ENCODE measurements at regions not wholly inside any gene's neighbourhood (a gene's known extent, or its start where the extent isn't known, plus 50 kb on each side); places are given as distances from the start of the nearest gene placed in this dataset.

GRCh38 chr12:23434154-23434553 is 515.3 kb downstream of the SOX5 start:
- H3K9me3 ChIP-seq = peaks cover 0 to 3% of the 10 kb centered on the region in 2 donors
- H3K27me3 ChIP-seq = no peaks in the 10 kb centered on the region
- ATAC-seq = no peak
- intact Hi-C loops (cut with DNase I) = no loop called here
- no peak overlapping the region for H3K4me3 ChIP-seq
- no peak for TF ChIP-seq CTCF (IDR thresholded peaks at IDR 0.05)
- DNase-seq = no peak
- H3K27ac ChIP-seq = no peak overlapping the region
- H3K36me3 ChIP-seq = no peaks in the 10 kb centered on the region
- H3K4me1 ChIP-seq = no peaks in the 10 kb centered on the region

GRCh38 chr12:23446746-23447145 is 502.7 kb downstream of the SOX5 start:
- peaks cover 0 to 2% of the 10 kb centered on the region in 2 donors for H3K9me3 ChIP-seq
- DNase-seq (no peak), ATAC-seq (no peak)
- no peaks in the 10 kb centered on the region for H3K27me3 ChIP-seq
- H3K27ac ChIP-seq = no peak overlapping the region
- TF ChIP-seq CTCF (IDR thresholded peaks at IDR 0.05) = no peak
- no peaks in the 10 kb centered on the region for H3K36me3 ChIP-seq
- no peak overlapping the region for H3K4me3 ChIP-seq
- H3K4me1 ChIP-seq = no peaks in the 10 kb centered on the region
- intact Hi-C loops (cut with DNase I) = no loop called here

GRCh38 chr12:23450810-23451209 is 498.7 kb downstream of the SOX5 start:
- H3K4me3 ChIP-seq = no peak overlapping the region
- H3K9me3 ChIP-seq = peaks cover 0 to 4% of the 10 kb centered on the region in 2 donors
- H3K36me3 ChIP-seq = no peaks in the 10 kb centered on the region
- no peak overlapping the region for H3K27ac ChIP-seq
- no peaks in the 10 kb centered on the region for H3K4me1 ChIP-seq
- ATAC-seq (no peak), DNase-seq (no peak)
- H3K27me3 ChIP-seq = no peaks in the 10 kb centered on the region
- no peak for TF ChIP-seq CTCF (IDR thresholded peaks at IDR 0.05)
- intact Hi-C loops (cut with DNase I) = no loop called here

- H3K4me3 ChIP-seq = no peak overlapping the region
- intact Hi-C loops (cut with DNase I) = no loop called here
- H3K9me3 ChIP-seq = peaks cover 0 to 4% of the 10 kb centered on the region in 2 donors
- H3K27ac ChIP-seq = no peak overlapping the region
- no peaks in the 10 kb centered on the region for H3K27me3 ChIP-seq
- no peak for DNase-seq
- TF ChIP-seq CTCF (IDR thresholded peaks at IDR 0.05) = no peak
- ATAC-seq = no peak
- no peaks in the 10 kb centered on the region for H3K36me3 ChIP-seq
- no peaks in the 10 kb centered on the region for H3K4me1 ChIP-seq
These were observed 494.2 kb downstream of the SOX5 start for GRCh38 chr12:23455283-23455682.

GRCh38 chr12:23458640-23459039 is 490.8 kb downstream of the SOX5 start:
- H3K9me3 ChIP-seq = peaks cover 0 to 6% of the 10 kb centered on the region in 2 donors
- DNase-seq = no peak
- no peak for ATAC-seq
- H3K4me1 ChIP-seq = no peaks in the 10 kb centered on the region
- TF ChIP-seq CTCF (IDR thresholded peaks at IDR 0.05) = no peak
- intact Hi-C loops (cut with DNase I) = no loop called here
- H3K36me3 ChIP-seq = no peaks in the 10 kb centered on the region
- H3K27ac ChIP-seq = no peak overlapping the region
- H3K27me3 ChIP-seq = no peaks in the 10 kb centered on the region
- H3K4me3 ChIP-seq = no peak overlapping the region

Measured in left lung (tissue), 4 donors.